HT1080 (cell line): ENCODE measurements at regions not wholly inside any gene's neighbourhood (a gene's known extent, or its start where the extent isn't known, plus 50 kb on each side); places are given as distances from the start of the nearest gene placed in this dataset. TPM values are rescaled to one million over a fixed set of nuclear protein-coding genes. Genes with fewer than 3 reads are reported as not detected.

Experiments used
- DNase-seq: peaks from one replicate; pipeline ENCODE4 v3.0.0-alpha.2; 2015; ENCODE audit warnings: low read depth
- small RNA-seq: library from RNA; depleted of rRNA; stranded (forward); fragments of <200 nt; gene quantifications from one replicate; pipeline ENCODE3, GENCODE V24; 2014

DNA sequence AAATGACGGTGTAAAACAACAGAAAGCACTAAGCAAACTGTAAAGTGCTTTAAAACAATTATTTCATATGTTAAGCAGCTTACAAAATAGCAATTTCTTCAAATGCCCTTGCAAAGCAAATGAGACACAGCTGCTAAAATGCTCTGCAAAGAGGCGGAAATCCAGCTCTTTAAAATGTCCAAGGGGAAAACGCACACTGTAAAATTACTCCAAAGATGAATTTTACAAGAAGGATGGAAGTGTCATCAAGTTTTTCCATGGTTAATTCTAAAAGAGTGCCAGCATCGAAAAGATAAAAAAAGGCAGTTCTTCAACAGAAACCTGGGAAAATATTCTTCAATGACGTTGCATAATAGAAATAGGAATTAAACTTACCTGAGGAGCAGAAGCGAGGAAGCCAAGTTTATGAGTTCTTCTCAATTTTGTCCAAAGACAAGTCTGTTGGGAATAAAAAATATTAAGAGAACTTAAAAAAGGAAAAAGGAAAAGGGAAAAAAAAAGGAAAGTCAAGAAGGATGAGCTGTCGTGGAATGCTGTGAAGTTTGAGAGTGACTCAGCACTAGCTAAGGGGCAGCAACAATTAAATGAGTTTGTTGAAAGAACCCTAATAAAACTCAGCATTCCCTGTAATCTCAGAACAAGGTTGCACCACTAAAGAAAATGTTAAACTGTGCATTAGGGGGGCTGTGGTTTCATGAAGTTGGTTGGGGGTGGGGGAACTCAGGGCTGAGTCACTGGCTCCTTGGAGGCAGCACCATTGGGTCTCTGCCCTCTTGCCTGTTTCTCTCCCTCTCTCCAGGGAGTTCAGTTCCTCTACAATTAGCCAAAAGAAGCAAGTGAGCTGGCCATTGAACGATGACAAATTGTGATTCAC, 64.2 kb upstream of the BLID start:
- DNase-seq: peak; percentile 100

DNA sequence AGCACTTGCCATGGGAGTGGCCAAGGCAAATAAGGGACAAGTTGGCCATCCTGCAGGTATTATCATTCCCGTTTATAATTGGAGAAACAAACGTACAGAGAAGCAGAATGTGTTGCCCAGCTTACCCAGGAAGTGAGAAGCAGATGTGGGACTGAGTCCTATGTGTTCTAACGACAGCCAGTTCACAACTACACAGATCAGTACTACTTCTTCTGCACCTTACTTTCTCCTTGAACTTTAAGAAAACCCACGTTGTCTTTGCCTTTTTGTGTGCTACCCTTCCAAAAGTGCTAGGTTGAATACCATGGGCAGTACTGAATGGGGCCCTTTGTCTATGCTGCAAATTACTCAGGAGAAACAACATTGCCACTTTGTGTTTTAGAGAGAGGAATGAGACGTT, 62.8 kb upstream of the BLID start:
- DNase-seq: peak; percentile 64

DNA sequence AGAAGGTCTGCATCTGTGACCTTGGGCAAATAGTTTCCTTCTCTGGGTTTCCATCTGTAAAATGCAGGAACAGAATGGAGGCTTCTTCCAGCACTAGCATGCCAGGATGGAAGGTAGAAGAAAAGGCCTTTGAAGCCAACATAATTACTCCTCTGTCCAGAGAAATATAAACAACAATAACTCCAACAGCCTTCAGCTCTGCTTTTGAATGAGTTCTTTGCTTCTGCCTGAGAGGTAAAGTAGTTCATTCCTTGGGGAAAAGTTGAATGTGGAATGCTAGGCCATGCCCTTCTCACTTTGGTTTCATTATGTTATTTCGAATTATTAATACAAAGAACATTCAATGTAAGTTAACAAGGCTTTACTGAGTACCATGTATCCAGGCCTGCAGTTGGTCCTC, 61.2 kb upstream of the BLID start:
- peak; percentile 19 for DNase-seq

DNA sequence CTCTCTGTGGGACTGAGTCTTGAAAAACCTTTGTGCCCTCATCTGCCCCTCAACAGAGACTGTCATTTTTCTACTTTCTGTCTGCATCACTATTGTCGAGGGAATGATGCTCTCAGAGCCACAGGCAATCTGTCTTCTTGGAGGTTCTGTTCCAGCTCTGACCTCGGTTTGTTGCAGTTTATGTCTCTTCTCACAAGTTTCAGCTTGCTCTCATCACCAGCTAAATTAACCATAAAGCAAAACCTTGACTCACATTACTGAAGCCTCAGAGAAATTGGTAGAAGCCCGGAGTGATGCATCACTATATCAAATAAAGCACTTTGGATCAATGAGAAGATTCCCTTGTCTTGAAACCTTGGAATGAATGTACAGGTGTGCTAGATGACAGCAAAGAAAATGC, 60.6 kb upstream of the BLID start:
- no peak for DNase-seq

DNA sequence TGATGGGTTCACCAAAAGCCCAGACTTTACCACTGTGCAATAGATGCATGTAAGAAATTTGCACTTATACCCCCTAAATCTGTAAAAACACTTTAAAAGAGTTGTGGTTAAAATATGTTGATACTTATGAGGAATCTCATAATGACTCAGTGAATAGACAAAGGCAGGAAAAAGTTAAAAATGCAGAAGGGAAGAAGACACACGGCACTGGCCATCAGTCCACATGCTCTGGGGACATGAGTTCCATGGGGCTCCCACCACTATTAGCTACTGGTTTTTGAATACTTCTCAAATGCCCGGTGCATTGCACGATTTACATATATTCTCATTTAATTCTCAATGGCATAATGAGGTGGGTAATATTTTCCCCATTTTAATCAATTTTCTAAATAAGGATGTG, 59.3 kb upstream of the BLID start:
- DNase-seq: peak; percentile 53

DNA sequence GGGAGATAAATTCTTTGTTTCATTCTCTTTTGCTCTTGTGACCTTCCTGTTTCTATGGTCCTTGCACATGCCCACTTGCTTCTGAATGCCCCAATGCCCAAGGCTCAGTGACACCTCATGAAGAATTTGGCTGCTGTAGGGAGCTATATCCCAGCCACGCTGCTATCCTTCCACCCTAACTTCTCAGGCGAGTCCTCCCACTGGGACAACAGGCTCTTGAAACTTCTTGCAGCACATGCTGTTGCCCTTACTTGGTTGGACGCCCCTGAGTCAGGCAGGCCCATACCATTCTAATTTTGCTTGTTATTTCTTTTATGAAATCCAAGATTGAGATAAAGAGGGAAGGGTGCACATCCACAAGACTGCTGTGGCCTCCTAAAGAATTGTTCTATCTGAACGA, 57.6 kb upstream of the BLID start:
- DNase-seq: peak; percentile 61

DNA sequence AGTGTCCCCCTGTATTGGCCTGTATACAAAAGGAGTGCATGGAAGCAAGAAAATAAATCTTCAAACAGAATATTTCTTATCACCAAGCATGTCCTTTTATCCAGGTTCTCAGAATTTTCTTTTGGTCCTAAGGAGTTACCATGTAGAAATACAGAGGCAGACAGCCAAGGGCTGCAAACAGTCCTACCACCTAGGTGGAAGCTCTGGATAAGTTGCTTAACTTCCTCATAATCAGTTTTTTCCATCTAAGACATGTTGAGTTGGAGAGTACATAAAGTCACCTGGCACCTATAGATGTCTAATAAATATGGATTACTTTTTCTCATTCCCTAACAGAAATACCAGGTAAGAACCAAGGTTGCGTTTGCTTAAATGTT, 57.0 kb upstream of the BLID start:
- no peak for DNase-seq

DNA sequence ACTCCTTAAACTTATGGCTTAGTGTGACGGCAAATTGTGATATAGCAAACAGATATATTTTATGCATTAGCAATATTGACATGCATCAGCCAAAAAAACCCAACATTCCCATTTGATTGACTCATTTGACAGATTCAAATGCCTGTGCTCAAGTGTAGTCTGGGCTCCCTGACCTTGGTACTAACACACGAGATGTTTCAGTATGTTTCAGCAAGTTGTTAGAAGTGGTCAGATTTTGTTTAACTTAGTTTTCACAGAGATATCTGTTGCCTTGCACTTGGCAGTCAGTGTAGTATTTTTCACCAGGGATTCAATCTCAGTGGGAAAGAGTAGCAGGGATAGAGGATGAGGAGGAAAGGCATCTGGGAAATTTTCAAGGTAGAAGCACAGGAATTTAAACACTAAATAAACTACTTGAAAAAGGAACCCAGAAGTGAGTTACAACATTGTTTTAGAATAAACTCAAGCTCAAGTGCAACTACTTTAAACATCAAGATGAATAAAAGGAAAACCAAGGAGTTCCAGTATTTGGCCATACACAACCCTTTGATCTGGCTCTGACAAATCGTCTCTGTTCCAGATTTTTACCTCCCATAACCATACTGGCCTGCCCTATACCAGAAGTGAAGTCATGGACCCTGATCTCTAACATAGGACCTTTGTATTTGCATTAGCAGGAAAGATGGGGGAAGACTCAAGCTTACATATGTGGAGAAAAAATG, 56.5 kb upstream of the BLID start:
- peak; percentile 31 for DNase-seq

DNA sequence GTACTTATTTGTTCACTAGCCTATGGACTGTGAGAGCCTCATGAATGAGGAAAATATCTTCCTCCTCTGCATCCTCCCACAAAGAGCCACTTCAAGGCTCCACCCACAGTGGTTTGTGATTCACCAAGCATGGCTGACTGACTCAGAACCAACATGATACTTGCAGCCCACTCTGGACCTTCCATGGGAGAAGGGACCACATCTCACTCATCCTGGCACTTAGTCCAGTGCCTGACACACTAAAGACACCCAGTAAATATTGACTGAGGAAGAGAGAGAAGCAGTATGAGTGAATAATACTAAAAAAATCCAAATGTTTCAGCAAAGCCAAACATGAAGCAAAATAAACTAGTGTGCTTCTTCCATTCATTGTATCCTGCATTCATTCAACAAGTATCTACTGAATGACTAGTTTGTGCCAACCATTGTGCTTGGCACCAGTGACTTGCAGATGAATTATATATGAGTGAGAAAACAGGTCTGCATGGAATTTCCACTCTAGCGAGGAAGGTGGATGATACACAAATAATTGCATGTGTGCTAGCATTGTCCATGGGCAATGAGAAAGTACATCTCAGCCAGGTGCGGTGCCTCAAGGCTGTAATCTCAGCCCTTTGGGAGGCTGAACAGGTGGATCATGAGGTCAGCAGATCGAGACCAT, 54.9 kb upstream of the BLID start:
- DNase-seq: peak; percentile 92

DNA sequence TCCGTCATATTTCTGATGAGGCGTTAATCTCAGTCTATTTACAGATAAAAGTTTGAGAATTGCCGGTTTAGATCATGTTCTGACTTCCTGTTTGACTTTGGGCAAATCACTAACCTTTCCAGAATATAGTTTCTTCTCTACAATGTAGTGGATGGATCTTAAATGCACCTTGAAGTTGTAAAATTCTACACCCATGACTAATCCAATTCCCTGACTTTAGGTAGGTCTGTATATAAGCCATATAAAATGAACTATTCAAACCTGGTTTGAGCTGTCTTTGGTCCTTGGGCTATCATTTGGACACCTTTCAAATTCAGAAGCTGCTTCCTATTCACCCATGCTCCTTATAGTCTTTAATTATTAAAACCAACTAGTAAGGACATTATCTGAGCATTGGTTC, 52.2 kb upstream of the BLID start:
- no peak for DNase-seq

DNA sequence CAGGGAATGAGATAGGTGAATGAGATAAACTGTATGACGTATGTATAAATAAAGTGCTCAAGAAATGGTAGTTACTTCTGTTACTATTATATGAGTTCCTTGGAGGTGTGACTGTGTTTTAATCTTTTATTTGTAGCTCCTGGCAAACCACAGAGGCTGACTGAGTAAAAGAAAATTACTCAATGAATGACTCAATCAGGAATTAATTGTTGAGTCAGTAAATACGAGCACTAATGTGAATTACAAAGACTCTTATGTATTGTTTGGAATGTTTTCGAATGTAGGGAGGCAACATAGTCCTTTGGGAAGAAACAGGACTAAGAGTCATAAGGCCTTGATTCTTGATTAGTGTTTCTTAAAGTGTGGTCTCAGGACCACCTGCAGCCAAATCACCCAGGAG, 51.1 kb upstream of the BLID start:
- DNase-seq: peak; percentile 83

DNA sequence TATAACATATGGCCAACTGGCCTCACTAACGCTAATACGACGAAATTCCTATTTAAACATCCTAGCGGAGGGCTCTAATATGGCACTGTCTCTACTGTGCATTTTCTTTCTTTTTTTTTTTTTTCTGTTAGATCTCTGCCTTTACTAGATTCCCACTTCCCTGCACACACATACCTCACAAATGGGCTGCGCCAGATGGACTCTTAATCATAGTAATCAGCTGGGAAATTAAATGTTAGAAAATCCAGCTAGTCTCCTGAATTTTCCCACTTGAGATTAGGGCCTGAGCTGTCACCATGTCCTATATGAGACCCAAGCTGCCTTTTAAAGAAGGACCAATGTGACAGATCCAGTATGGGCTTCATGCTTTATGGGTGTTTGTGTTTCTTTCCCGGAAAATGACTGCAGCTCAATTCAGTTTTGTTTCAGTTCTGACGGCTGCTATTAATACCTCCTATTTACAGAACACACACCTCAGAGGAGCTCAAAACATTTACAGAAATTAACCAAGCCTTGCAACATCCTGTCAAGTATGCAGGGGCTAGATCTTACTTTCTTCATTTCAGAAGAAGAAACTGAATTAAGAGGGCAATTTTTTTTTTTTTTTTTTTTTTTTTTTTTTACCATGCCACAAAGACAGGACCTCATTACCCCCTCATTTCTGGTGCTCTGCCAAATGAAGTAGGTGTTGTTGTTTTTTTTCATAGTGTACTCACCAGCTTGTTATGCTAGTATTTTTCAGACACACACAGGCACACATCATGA, 49.8 kb upstream of the BLID start:
- DNase-seq: no peak

Small RNA genes lying in the stretch of these regions (small RNA-seq; reads per million reads assigned to genes)
- gene RNU4ATAC10P (not detected), gene RNU4ATAC5P (not detected), gene RNU6-592P (not detected)
